Right lobe of liver (tissue), 4 donors: ENCODE measurements at regions not wholly inside any gene's neighbourhood (a gene's known extent, or its start where the extent isn't known, plus 50 kb on each side); places are given as distances from the start of the nearest gene placed in this dataset.

ENCODE experiments used
- POLR2A ChIP-seq: fragments of 450-650 bp; IDR thresholded peaks from one replicate; pipeline ENCODE4 v1.6.1; 2017; ENCODE audit warnings: antibody characterized with exemption, mild to moderate bottlenecking
- TF ChIP-seq, protein P1 (sequence below), 4 donors: fragments of 200-600 bp in 3 of 4; fragments of 450-650 bp in 1 of 4; IDR thresholded peaks; one replicate each; pipeline versions ENCODE4 v1.5.1 to v1.8.0; 2016 to 2022; ENCODE audit warnings: antibody characterized with exemption in 4 of 4, mild to moderate bottlenecking in 2 of 4
- donor health status: DM: no; HTN: no; CAD: no.
- donor health status: DM: no; HTN: no; CAD: no.
- donor health status: DM: no; HTN: yes; CAD: no.

DNA sequence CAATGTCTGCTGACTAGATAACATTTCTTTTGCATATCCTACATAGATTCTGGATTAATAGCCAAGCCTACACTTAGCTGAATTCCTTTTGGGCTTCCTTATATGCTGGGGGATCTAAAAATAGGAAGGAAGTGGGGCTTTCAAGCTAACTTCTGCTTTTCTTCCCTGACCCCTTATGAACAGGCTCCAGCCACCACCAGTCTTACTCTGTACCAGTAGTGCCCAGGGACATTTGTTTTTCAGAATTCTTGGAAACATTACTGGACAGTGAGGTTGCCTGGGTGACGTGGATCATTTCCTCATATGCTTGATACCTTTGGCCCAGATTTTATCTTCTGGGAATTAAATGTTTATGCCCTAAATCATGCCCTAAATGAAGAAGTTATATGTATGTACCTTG is 55.9 kb upstream of the SRRM4 start:
- TF ChIP-seq, protein P1, sequence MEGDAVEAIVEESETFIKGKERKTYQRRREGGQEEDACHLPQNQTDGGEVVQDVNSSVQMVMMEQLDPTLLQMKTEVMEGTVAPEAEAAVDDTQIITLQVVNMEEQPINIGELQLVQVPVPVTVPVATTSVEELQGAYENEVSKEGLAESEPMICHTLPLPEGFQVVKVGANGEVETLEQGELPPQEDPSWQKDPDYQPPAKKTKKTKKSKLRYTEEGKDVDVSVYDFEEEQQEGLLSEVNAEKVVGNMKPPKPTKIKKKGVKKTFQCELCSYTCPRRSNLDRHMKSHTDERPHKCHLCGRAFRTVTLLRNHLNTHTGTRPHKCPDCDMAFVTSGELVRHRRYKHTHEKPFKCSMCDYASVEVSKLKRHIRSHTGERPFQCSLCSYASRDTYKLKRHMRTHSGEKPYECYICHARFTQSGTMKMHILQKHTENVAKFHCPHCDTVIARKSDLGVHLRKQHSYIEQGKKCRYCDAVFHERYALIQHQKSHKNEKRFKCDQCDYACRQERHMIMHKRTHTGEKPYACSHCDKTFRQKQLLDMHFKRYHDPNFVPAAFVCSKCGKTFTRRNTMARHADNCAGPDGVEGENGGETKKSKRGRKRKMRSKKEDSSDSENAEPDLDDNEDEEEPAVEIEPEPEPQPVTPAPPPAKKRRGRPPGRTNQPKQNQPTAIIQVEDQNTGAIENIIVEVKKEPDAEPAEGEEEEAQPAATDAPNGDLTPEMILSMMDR (IDR thresholded peaks at IDR 0.05): no peak
- TF ChIP-seq POLR2A: no peak
